Panc1 (cell line): ENCODE measurements at regions not wholly inside any gene's neighbourhood (a gene's known extent, or its start where the extent isn't known, plus 50 kb on each side); places are given as distances from the start of the nearest gene placed in this dataset.

Experiments used
- ATAC-seq: fragments of 200-7000 bp; cut with Tn5 transposase; 2 replicates; pipeline ENCODE4 v1.9.1; 2020; ENCODE audit warnings: mild to moderate bottlenecking, moderate library complexity
- BruUV-seq: library from RNA; stranded (reverse); fragments of 400-500 nt; replicated peaks from 2 replicates; lab custom pipeline; 2021; lab: Mats Ljungman, UMichigan
- CTCF ChIA-PET: fragments of 300-600 bp; sonication (Branson Sonifier 250); formaldehyde crosslinking; loops from one replicate; lab custom pipeline; 2022; ENCODE audit warnings: antibody characterized with exemption; lab: Charles Lee
- POLR2A ChIA-PET: fragments of 300-600 bp; sonication (Branson Sonifier 250); formaldehyde crosslinking; loops from one replicate; lab custom pipeline; 2022; ENCODE audit warnings: antibody characterized with exemption; lab: Charles Lee
- DNase-seq: peaks from one replicate; pipeline ENCODE4 v3.0.0-alpha.2; 2010; ENCODE audit warnings: low read depth, low spot score
- H3K27ac ChIP-seq: 2 replicates; pipeline ENCODE4 v1.5.1; 2011; ENCODE audit warnings: mild to moderate bottlenecking, low read length, inconsistent platforms
- H3K27me3 ChIP-seq: fragments of 200-500 bp; sonication (Bioruptor generic); 2 replicates; pipeline ENCODE4 v1.6.0; 2014; ENCODE audit warnings: low read length, inconsistent platforms; ENCODE audit not compliant: control insufficient read depth, insufficient read depth
- H3K36me3 ChIP-seq: fragments of 200-500 bp; sonication (Bioruptor generic); 2 replicates; pipeline ENCODE4 v1.5.1; 2014; ENCODE audit warnings: inconsistent platforms, mild to moderate bottlenecking, low read length, moderate library complexity; ENCODE audit not compliant: control insufficient read depth, insufficient read depth
- H3K4me1 ChIP-seq: 2 replicates; pipeline ENCODE4 v1.5.1; 2011; ENCODE audit warnings: inconsistent platforms, mild to moderate bottlenecking, low read length, moderate library complexity; ENCODE audit not compliant: control insufficient read depth, insufficient read depth
- H3K4me3 ChIP-seq, 2 experiments: 2 replicates each; pipeline ENCODE4 v1.5.1; 2011 to 2012; ENCODE audit warnings: low read depth in 2 of 2, low read length in 2 of 2, mild to moderate bottlenecking in 2 of 2, inconsistent platforms in 1 of 2, moderate library complexity in 1 of 2
- H3K9me3 ChIP-seq: fragments of 200-500 bp; sonication (Bioruptor generic); 2 replicates; pipeline ENCODE4 v1.5.1; 2014; ENCODE audit warnings: low read depth, mild to moderate bottlenecking, inconsistent platforms, low read length, moderate library complexity; ENCODE audit not compliant: control insufficient read depth, insufficient read depth
- CTCF ChIP-seq: fragments of 450-650 bp; IDR thresholded peaks from 2 replicates; pipeline ENCODE4 v1.5.1; 2017; ENCODE audit warnings: mild to moderate bottlenecking
- POLR2AphosphoS5 ChIP-seq: IDR thresholded peaks from 2 replicates; pipeline ENCODE4 v1.6.1; 2012; ENCODE audit warnings: mild to moderate bottlenecking, low read depth, low read length, moderate library complexity
- REST ChIP-seq, 2 experiments: IDR thresholded peaks; 2 replicates each; pipeline ENCODE4 v1.6.1; 2011 to 2012; ENCODE audit warnings: low read depth in 2 of 2, control low read depth in 1 of 2, low read length in 1 of 2, mild to moderate bottlenecking in 1 of 2, moderate library complexity in 1 of 2; ENCODE audit not compliant: insufficient read depth in 1 of 2
- SIN3A ChIP-seq: IDR thresholded peaks from 2 replicates; pipeline ENCODE4 v1.6.1; 2012; ENCODE audit warnings: low read depth, mild to moderate bottlenecking, low read length, moderate library complexity, borderline replicate concordance; ENCODE audit not compliant: insufficient read depth
- TCF7L2 ChIP-seq: IDR thresholded peaks from 2 replicates; pipeline ENCODE4 v1.6.1; 2011; ENCODE audit warnings: mild to moderate bottlenecking, low read depth, low read length, inconsistent platforms
- in situ Hi-C: cut with HindIII; loops from 2 replicates; pipeline ENCODE4 v1.10.0; 2016; ENCODE audit warnings: low sequenced_read_pairs, low pct_unique_long_range_greater_than_20kb
- intact Hi-C: fragments of 100-400 bp; cut with micrococcal nuclease; formaldehyde crosslinking; loops from one replicate; pipeline ENCODE4 v1.10.0; 2022; ENCODE audit not compliant: unreplicated experiment

GRCh38 chrX:138485224-138485623, 226.3 kb downstream of the FGF13 start:
- TF ChIP-seq POLR2AphosphoS5 (no peak), SIN3A (no peak), CTCF (no peak), REST (IDR thresholded peaks at IDR 0.05; ENCODE audit: insufficient read depth in 1 of 2, low read depth in 2 of 2, low read length in 1 of 2) (no peak), TCF7L2 (no peak)
- ATAC-seq = no peak
- intact Hi-C loops (no loop called here), in situ Hi-C loops (no loop called here)
- no peaks in the 10 kb centered on the region for H3K36me3 ChIP-seq
- H3K4me3 ChIP-seq = no peak overlapping the region
- no TSS peak for BruUV-seq
- H3K4me1 ChIP-seq = no peaks in the 10 kb centered on the region
- DNase-seq = no peak
- POLR2A ChIA-PET = no interaction called here
- CTCF ChIA-PET = no interaction called here
- H3K27me3 ChIP-seq = no peaks in the 10 kb centered on the region
- H3K9me3 ChIP-seq = no peaks in the 10 kb centered on the region
- no peak overlapping the region for H3K27ac ChIP-seq

- H3K9me3 ChIP-seq = no peaks in the 10 kb centered on the region
- ChIA-PET POLR2A (no interaction called here), CTCF (no interaction called here)
- no peak overlapping the region for H3K27ac ChIP-seq
- H3K4me3 ChIP-seq = no peak overlapping the region
- H3K27me3 ChIP-seq = no peaks in the 10 kb centered on the region
- no peaks in the 10 kb centered on the region for H3K4me1 ChIP-seq
- DNase-seq (no peak), ATAC-seq (no peak)
- BruUV-seq = no TSS peak
- TF ChIP-seq REST (IDR thresholded peaks at IDR 0.05; ENCODE audit: insufficient read depth in 1 of 2, low read depth in 2 of 2, low read length in 1 of 2) = no peak
- TF ChIP-seq SIN3A = no peak
- no peak for TF ChIP-seq TCF7L2
- no peak for TF ChIP-seq CTCF
- no peak for TF ChIP-seq POLR2AphosphoS5
- intact Hi-C loops (no loop called here), in situ Hi-C loops (no loop called here)
- H3K36me3 ChIP-seq = no peaks in the 10 kb centered on the region
Observed at GRCh38 chrX:138484451-138484850, 227.1 kb downstream of the FGF13 start.
